ENCODE measurements at regions not wholly inside any gene's neighbourhood (a gene's known extent, or its start where the extent isn't known, plus 50 kb on each side); places are given as distances from the start of the nearest gene placed in this dataset.

GRCh38 chr3:194931347-194931746 lies 245.7 kb downstream of the FAM43A start:
- intact Hi-C loops (cut with DNase I; ENCODE audit: low total_unique reads): no loop called here
- peaks cover 25 to 43% of the 10 kb centered on the region in 2 donors for H3K4me1 ChIP-seq

GRCh38 chr3:194931865-194932264 lies 246.2 kb downstream of the FAM43A start:
- in situ Hi-C loops (cut with MboI; ENCODE audit: low sequenced_read_pairs in 4 of 4) (no loop called here), intact Hi-C loops (cut with DNase I; ENCODE audit: low total_unique reads) (no loop called here)
- Histone ChIP-seq H3K4me1 (peaks cover 25 to 43% of the 10 kb centered on the region in 2 donors), H3K27ac (peak overlapping the region; percentile 39 to 71 (median 63)), H3K9me3 (no peaks in the 10 kb centered on the region), H3K36me3 (no peaks in the 10 kb centered on the region), H3K27me3 (no peaks in the 10 kb centered on the region), H3K4me3 (no peak overlapping the region)
- ATAC-seq (no peak), DNase-seq (no peak)
- TF ChIP-seq CTCF (IDR thresholded peaks at IDR 0.05 in 4 of 5, conservative IDR thresholded peaks at IDR 0.05 in 1 of 5) (no peak), POLR2A (IDR thresholded peaks at IDR 0.05) (no peak)

More at GRCh38 chr3:194931347-194931746, 245.7 kb downstream of the FAM43A start:
- Histone ChIP-seq H3K9me3 (no peaks in the 10 kb centered on the region), H3K27me3 (no peaks in the 10 kb centered on the region), H3K4me3 (no peak overlapping the region), H3K36me3 (no peaks in the 10 kb centered on the region), H3K27ac (peak overlapping the region; percentile 39 to 71 (median 63))
- ATAC-seq (no peak), DNase-seq (no peak)
- TF ChIP-seq CTCF (IDR thresholded peaks at IDR 0.05 in 4 of 5, conservative IDR thresholded peaks at IDR 0.05 in 1 of 5) (no peak), POLR2A (IDR thresholded peaks at IDR 0.05) (no peak)
- in situ Hi-C loops (cut with MboI; ENCODE audit: low sequenced_read_pairs in 4 of 4): no loop called here

GRCh38 chr3:194933465-194933864 lies 247.8 kb downstream of the FAM43A start:
- intact Hi-C loops (cut with DNase I; ENCODE audit: low total_unique reads): no loop called here
- H3K27me3 ChIP-seq: no peaks in the 10 kb centered on the region
- in situ Hi-C loops (cut with MboI; ENCODE audit: low sequenced_read_pairs in 4 of 4): no loop called here
- no peaks in the 10 kb centered on the region for H3K9me3 ChIP-seq
- TF ChIP-seq CTCF (IDR thresholded peaks at IDR 0.05 in 4 of 5, conservative IDR thresholded peaks at IDR 0.05 in 1 of 5) (no peak), POLR2A (IDR thresholded peaks at IDR 0.05) (no peak)
- no peak overlapping the region for H3K4me3 ChIP-seq
- peaks cover 29 to 38% of the 10 kb centered on the region in 2 donors for H3K4me1 ChIP-seq
- no peaks in the 10 kb centered on the region for H3K36me3 ChIP-seq
- ATAC-seq (no peak), DNase-seq (no peak)
- no peak overlapping the region for H3K27ac ChIP-seq

GRCh38 chr3:194935061-194935460 lies 249.4 kb downstream of the FAM43A start:
- no peak for ATAC-seq
- Histone ChIP-seq H3K4me1 (peaks cover 19 to 29% of the 10 kb centered on the region in 2 donors), H3K9me3 (no peaks in the 10 kb centered on the region), H3K36me3 (no peaks in the 10 kb centered on the region), H3K27ac (no peak overlapping the region), H3K27me3 (no peaks in the 10 kb centered on the region), H3K4me3 (no peak overlapping the region)
- TF ChIP-seq POLR2A (IDR thresholded peaks at IDR 0.05) (no peak), CTCF (IDR thresholded peaks at IDR 0.05 in 4 of 5, conservative IDR thresholded peaks at IDR 0.05 in 1 of 5) (no peak)
- intact Hi-C loops (cut with DNase I; ENCODE audit: low total_unique reads): no loop called here
- no peak for DNase-seq
- in situ Hi-C loops (cut with MboI; ENCODE audit: low sequenced_read_pairs in 4 of 4): no loop called here

Measured in gastrocnemius medialis (tissue), 4 donors.